Glutamatergic neuron (in vitro differentiated cells): ENCODE measurements at regions not wholly inside any gene's neighbourhood (a gene's known extent, or its start where the extent isn't known, plus 50 kb on each side); places are given as distances from the start of the nearest gene placed in this dataset.

Experiments used
- DNase-seq: peaks from one replicate; pipeline ENCODE4 v3.0.0; 2022
- H3K27ac Mint-ChIP-seq: one replicate; pipeline ENCODE4 v1.8.0; 2020; ENCODE audit warnings: mild to moderate bottlenecking, mixed read lengths, inconsistent platforms; ENCODE audit not compliant: unreplicated experiment
- H3K27me3 Mint-ChIP-seq: one replicate; pipeline ENCODE4 v1.8.0; 2020; ENCODE audit warnings: mild to moderate bottlenecking, moderate library complexity, mixed read lengths, inconsistent platforms; ENCODE audit not compliant: unreplicated experiment
- H3K36me3 Mint-ChIP-seq: one replicate; pipeline ENCODE4 v1.8.0; 2020; ENCODE audit warnings: mild to moderate bottlenecking, mixed read lengths, inconsistent platforms; ENCODE audit not compliant: unreplicated experiment
- H3K4me1 Mint-ChIP-seq: one replicate; pipeline ENCODE4 v1.8.0; 2020; ENCODE audit warnings: mild to moderate bottlenecking, low read depth, mixed read lengths, inconsistent platforms; ENCODE audit not compliant: unreplicated experiment
- H3K4me3 Mint-ChIP-seq: one replicate; pipeline ENCODE4 v1.8.0; 2020; ENCODE audit warnings: mild to moderate bottlenecking, mixed read lengths, inconsistent platforms; ENCODE audit not compliant: unreplicated experiment
- H3K9me3 Mint-ChIP-seq: one replicate; pipeline ENCODE4 v1.8.0; 2020; ENCODE audit warnings: mild to moderate bottlenecking, moderate library complexity, mixed read lengths, inconsistent platforms; ENCODE audit not compliant: unreplicated experiment
- TF ChIP-seq, protein P1 (sequence below): fragments of 200-600 bp; sonication (generic); IDR thresholded peaks from one replicate; pipeline ENCODE4 v1.5.0; 2021; ENCODE audit not compliant: partially characterized antibody, unreplicated experiment

DNA sequence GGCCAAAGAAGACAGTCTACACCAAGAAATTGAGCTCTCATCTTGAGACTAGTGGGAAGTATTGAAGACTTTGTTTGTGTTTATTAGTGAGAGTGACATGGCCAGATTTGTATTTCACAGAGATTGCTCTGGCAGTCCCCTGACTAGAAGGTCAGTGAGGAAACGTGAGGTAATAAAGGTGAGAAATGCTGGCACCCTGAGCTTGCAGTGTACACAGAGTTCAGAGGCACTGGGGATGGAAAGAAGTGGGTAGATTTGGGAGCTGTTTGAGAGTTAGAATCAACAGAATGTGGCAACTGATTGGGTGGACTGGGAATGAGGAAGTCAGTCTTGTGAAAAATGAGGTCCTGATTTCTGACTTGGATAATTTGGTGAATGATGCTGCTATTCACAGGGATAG lies 336.9 kb downstream of the SNAPC1 start:
- Mint-ChIP-seq H3K9me3 (no peaks in the 10 kb centered on the region), H3K4me3 (no peak overlapping the region), H3K27ac (no peak overlapping the region), H3K27me3 (peaks cover 1% of the 10 kb centered on the region), H3K36me3 (no peaks in the 10 kb centered on the region), H3K4me1 (peaks cover 7% of the 10 kb centered on the region)
- TF ChIP-seq, protein P1, sequence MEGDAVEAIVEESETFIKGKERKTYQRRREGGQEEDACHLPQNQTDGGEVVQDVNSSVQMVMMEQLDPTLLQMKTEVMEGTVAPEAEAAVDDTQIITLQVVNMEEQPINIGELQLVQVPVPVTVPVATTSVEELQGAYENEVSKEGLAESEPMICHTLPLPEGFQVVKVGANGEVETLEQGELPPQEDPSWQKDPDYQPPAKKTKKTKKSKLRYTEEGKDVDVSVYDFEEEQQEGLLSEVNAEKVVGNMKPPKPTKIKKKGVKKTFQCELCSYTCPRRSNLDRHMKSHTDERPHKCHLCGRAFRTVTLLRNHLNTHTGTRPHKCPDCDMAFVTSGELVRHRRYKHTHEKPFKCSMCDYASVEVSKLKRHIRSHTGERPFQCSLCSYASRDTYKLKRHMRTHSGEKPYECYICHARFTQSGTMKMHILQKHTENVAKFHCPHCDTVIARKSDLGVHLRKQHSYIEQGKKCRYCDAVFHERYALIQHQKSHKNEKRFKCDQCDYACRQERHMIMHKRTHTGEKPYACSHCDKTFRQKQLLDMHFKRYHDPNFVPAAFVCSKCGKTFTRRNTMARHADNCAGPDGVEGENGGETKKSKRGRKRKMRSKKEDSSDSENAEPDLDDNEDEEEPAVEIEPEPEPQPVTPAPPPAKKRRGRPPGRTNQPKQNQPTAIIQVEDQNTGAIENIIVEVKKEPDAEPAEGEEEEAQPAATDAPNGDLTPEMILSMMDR: no peak
- DNase-seq: no peak

DNA sequence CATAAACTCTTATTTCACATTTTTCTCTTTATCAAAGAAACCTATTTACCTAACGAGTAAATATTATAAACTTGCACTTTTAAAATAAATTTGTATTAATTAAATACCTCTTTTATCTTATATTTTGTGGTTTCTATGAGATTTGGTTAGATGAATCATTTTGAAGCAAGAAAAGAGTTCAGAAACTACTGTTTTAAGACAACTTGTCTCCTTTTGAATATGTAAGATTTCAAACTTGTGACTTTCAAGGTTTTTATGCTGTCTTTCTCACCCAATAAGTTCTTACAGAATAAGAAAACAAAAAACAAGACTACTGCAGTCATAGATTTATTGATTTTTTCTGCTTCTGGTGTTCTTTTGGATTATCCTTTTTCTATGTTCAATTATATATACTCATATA lies 339.0 kb downstream of the SNAPC1 start:
- Mint-ChIP-seq H3K27me3 (peaks cover 1% of the 10 kb centered on the region), H3K4me3 (no peak overlapping the region), H3K27ac (no peak overlapping the region), H3K4me1 (peaks cover 7% of the 10 kb centered on the region), H3K36me3 (no peaks in the 10 kb centered on the region), H3K9me3 (no peaks in the 10 kb centered on the region)
- no peak for DNase-seq
- TF ChIP-seq, protein P1: no peak

DNA sequence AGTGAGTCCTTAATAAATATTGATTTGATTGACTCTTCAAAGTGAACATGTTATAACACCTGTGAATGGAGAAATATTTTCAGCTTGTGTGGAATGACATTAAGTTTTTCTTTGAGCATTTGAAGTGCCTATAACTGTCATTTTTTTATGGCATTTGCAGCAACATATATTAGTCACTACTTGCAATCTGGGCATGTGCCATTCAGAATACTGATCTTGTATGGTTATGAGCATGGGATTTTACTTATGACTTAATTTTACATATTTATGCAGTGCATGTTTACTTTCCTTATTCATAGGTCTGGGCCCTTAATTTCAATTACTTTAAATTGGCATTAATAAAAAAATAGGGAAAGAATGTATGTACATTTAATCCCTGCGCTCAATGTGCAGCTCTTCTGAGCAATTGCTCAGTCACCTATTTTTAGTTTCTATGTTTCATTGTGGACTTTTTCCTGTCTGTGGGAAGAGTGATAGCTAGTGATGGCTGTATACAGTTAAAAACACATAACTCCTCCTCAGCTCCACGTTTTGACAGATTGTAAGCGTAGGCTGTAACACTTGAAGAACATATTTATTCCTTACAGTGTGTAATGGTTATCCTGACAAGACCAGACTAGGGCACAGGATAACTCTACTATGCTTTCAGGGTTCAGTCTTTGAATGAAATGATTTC lies 339.6 kb downstream of the SNAPC1 start:
- Mint-ChIP-seq H3K9me3 (no peaks in the 10 kb centered on the region), H3K27ac (no peak overlapping the region), H3K4me3 (no peak overlapping the region), H3K36me3 (no peaks in the 10 kb centered on the region), H3K4me1 (peaks cover 7% of the 10 kb centered on the region), H3K27me3 (peaks cover 1% of the 10 kb centered on the region)
- TF ChIP-seq, protein P1: no peak
- no peak for DNase-seq

DNA sequence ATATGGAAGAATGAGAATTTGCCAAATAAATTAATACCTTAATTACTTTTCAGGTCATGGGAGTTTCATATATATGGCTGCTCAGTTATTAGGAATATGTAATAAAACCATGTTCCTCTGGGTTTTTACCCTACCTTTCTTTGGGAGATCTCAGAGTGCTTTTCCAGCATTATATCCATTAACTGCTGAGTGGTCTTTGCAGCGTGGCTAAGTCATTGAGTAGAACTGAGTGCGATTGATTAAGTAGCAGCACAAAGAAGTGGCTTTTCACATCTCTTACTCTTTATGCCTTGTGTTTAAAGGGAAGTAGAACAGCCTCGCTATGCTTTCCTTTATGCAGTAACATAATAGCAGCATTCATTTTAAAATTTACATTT lies 340.1 kb downstream of the SNAPC1 start:
- Mint-ChIP-seq H3K4me3 (no peak overlapping the region), H3K36me3 (no peaks in the 10 kb centered on the region), H3K27me3 (peaks cover 1% of the 10 kb centered on the region), H3K27ac (no peak overlapping the region), H3K4me1 (peaks cover 7% of the 10 kb centered on the region), H3K9me3 (no peaks in the 10 kb centered on the region)
- TF ChIP-seq, protein P1: no peak
- DNase-seq: no peak

DNA sequence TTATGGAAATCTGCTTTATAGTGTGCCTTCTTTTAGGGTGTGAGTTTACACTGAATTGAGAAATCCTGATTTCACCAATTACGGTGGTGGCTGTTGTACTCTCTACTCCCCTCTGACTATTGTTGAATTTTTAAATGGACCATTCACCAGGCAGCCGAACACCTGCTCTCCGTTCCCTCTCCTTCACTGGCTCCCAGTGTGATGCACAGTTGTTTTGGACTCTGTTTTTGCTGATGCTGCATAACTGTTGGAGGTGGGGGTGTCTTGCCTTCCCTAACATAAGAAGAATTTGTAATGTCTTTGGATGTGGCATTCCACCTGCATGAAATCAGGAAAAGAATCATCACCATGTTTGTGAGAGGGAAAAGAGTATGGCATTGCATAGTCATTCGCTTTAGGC lies 341.2 kb downstream of the SNAPC1 start:
- Mint-ChIP-seq H3K9me3 (no peaks in the 10 kb centered on the region), H3K4me3 (no peak overlapping the region), H3K27me3 (peaks cover 1% of the 10 kb centered on the region), H3K27ac (peak overlapping the region; percentile 5), H3K36me3 (no peaks in the 10 kb centered on the region), H3K4me1 (peaks cover 7% of the 10 kb centered on the region)
- no peak for DNase-seq
- TF ChIP-seq, protein P1: no peak
